GM12878 (cell line): ENCODE measurements at regions not wholly inside any gene's neighbourhood (a gene's known extent, or its start where the extent isn't known, plus 50 kb on each side); places are given as distances from the start of the nearest gene placed in this dataset.

Experiments
- EED ChIP-seq: sonication (generic); IDR thresholded peaks from 2 replicates; pipeline ENCODE4 v1.6.1; 2016; ENCODE audit warnings: antibody characterized with exemption, low read depth
- HCFC1 ChIP-seq: fragments of 150-350 bp; IDR thresholded peaks from 2 replicates; pipeline ENCODE4 v1.6.1; 2014; ENCODE audit warnings: low read length
- MTA2 ChIP-seq: fragments of 450-650 bp; IDR thresholded peaks from 2 replicates; pipeline ENCODE4 v1.6.1; 2016; ENCODE audit warnings: low read depth, mild to moderate bottlenecking, moderate library complexity
- POLR2A ChIP-seq: IDR thresholded peaks from 2 replicates; pipeline ENCODE4 v1.6.1; 2011; ENCODE audit warnings: low read depth, mild to moderate bottlenecking, low read length
- RCOR1 ChIP-seq: conservative IDR thresholded peaks from 2 replicates; pipeline ENCODE4 v1.6.1; 2012; ENCODE audit warnings: low read depth, low read length, improper control_type of control experiment
- TF ChIP-seq, protein P1 (sequence below), 3 experiments: IDR thresholded peaks in 2 of 3; conservative IDR thresholded peaks in 1 of 3; 2 replicates each; pipeline ENCODE4 v1.5.1; 2011; ENCODE audit warnings: low read depth in 3 of 3, low read length in 3 of 3, mild to moderate bottlenecking in 3 of 3, control low read depth in 2 of 3, moderate library complexity in 2 of 3, inconsistent platforms in 1 of 3, mixed read lengths in 1 of 3; ENCODE audit not compliant: control insufficient read depth in 2 of 3, insufficient read depth in 1 of 3; ENCODE audit errors: extremely low read depth in 1 of 3
- TF ChIP-seq, protein P2 (sequence below): fragments of 450-650 bp; IDR thresholded peaks from 2 replicates; pipeline ENCODE4 v1.6.1; 2017; ENCODE audit warnings: mild to moderate bottlenecking

GRCh38 chrX:10379878-10380277, 223.1 kb downstream of the CLCN4 start:
- TF ChIP-seq HCFC1 (no peak), MTA2 (no peak), POLR2A (no peak), RCOR1 (no peak), EED (no peak)
- TF ChIP-seq, protein P1, sequence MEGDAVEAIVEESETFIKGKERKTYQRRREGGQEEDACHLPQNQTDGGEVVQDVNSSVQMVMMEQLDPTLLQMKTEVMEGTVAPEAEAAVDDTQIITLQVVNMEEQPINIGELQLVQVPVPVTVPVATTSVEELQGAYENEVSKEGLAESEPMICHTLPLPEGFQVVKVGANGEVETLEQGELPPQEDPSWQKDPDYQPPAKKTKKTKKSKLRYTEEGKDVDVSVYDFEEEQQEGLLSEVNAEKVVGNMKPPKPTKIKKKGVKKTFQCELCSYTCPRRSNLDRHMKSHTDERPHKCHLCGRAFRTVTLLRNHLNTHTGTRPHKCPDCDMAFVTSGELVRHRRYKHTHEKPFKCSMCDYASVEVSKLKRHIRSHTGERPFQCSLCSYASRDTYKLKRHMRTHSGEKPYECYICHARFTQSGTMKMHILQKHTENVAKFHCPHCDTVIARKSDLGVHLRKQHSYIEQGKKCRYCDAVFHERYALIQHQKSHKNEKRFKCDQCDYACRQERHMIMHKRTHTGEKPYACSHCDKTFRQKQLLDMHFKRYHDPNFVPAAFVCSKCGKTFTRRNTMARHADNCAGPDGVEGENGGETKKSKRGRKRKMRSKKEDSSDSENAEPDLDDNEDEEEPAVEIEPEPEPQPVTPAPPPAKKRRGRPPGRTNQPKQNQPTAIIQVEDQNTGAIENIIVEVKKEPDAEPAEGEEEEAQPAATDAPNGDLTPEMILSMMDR (IDR thresholded peaks at IDR 0.05 in 2 of 3, conservative IDR thresholded peaks at IDR 0.05 in 1 of 3; ENCODE audit: control insufficient read depth in 2 of 3, extremely low read depth in 1 of 3, insufficient read depth in 1 of 3, low read depth in 3 of 3, low read length in 3 of 3): no peak
- TF ChIP-seq, protein P2, sequence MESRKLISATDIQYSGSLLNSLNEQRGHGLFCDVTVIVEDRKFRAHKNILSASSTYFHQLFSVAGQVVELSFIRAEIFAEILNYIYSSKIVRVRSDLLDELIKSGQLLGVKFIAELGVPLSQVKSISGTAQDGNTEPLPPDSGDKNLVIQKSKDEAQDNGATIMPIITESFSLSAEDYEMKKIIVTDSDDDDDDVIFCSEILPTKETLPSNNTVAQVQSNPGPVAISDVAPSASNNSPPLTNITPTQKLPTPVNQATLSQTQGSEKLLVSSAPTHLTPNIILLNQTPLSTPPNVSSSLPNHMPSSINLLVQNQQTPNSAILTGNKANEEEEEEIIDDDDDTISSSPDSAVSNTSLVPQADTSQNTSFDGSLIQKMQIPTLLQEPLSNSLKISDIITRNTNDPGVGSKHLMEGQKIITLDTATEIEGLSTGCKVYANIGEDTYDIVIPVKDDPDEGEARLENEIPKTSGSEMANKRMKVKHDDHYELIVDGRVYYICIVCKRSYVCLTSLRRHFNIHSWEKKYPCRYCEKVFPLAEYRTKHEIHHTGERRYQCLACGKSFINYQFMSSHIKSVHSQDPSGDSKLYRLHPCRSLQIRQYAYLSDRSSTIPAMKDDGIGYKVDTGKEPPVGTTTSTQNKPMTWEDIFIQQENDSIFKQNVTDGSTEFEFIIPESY: no peak
